MCF 10A (cell line): ENCODE measurements at regions not wholly inside any gene's neighbourhood (a gene's known extent, or its start where the extent isn't known, plus 50 kb on each side); places are given as distances from the start of the nearest gene placed in this dataset.
A peak's percentile ranks its signal among the peaks of the same experiment; 100 is the strongest.

Experiments
- BruUV-seq: library from RNA; stranded (reverse); fragments of 400-500 nt; replicated peaks from 2 replicates; lab custom pipeline; 2021; lab: Mats Ljungman, UMichigan
- CTCF ChIA-PET: fragments of 300-600 bp; sonication (Branson Sonifier 250); formaldehyde crosslinking; extraction: SDS; loops from one replicate; lab custom pipeline; 2021; ENCODE audit warnings: antibody characterized with exemption, inconsistent platforms; lab: Yijun Ruan, JAX
- POLR2A ChIA-PET: fragments of 300-600, 350-650 bp; sonication (Branson Sonifier 250); formaldehyde crosslinking; extraction: SDS; loops from one replicate; lab custom pipeline; 2020; ENCODE audit warnings: antibody characterized with exemption, inconsistent platforms; lab: Yijun Ruan, JAX
- DNase-seq: peaks from one replicate; pipeline ENCODE4 v3.0.0-alpha.2; 2018; ENCODE audit not compliant: unreplicated experiment
- H3K27ac Mint-ChIP-seq: one replicate; pipeline ENCODE4 v1.8.0; 2022; ENCODE audit warnings: mild to moderate bottlenecking, low read depth, mixed read lengths; ENCODE audit not compliant: unreplicated experiment
- H3K27me3 Mint-ChIP-seq: one replicate; pipeline ENCODE4 v1.8.0; 2022; ENCODE audit warnings: mixed read lengths; ENCODE audit not compliant: insufficient read depth, unreplicated experiment
- H3K36me3 Mint-ChIP-seq: one replicate; pipeline ENCODE4 v1.8.0; 2022; ENCODE audit warnings: mild to moderate bottlenecking, moderate library complexity, mixed read lengths; ENCODE audit not compliant: insufficient read depth, unreplicated experiment
- H3K4me1 Mint-ChIP-seq: one replicate; pipeline ENCODE4 v1.8.0; 2022; ENCODE audit warnings: mixed read lengths; ENCODE audit not compliant: insufficient read depth, unreplicated experiment
- H3K4me3 Mint-ChIP-seq: one replicate; pipeline ENCODE4 v1.8.0; 2022; ENCODE audit warnings: mild to moderate bottlenecking, moderate library complexity, mixed read lengths; ENCODE audit not compliant: unreplicated experiment
- H3K9me3 Mint-ChIP-seq: one replicate; pipeline ENCODE4 v1.8.0; 2022; ENCODE audit warnings: mixed read lengths; ENCODE audit not compliant: unreplicated experiment
- intact Hi-C: fragments of 100-400 bp; cut with micrococcal nuclease; formaldehyde crosslinking; loops from 2 replicates; pipeline ENCODE4 v1.14.1; 2022
- TF ChIP-seq, protein P1 (sequence below): fragments of 200-600 bp; IDR thresholded peaks from one replicate; pipeline ENCODE4 v1.8.0; 2022; ENCODE audit warnings: antibody characterized with exemption, mild to moderate bottlenecking; ENCODE audit not compliant: unreplicated experiment

- intact Hi-C loops = loop anchor here (2.0 kb wide), 1 partner anchor 55 kb away; no protein-coding TSS in a partner anchor
- ChIA-PET POLR2A (no interaction called here), CTCF (interaction anchor here (0.5 kb wide), 1 partner anchor 929 kb away, joined by 3 read pairs; no protein-coding TSS in a partner anchor)
Measured at GRCh38 chr7:125253452-125254190, 324.0 kb upstream of the POT1 start.

GRCh38 chr7:125247514-125248098 is 318.0 kb upstream of the POT1 start:
- intact Hi-C loops = no loop called here
- no TSS peak for BruUV-seq
- no peaks in the 10 kb centered on the region for H3K36me3 Mint-ChIP-seq
- TF ChIP-seq, protein P1, sequence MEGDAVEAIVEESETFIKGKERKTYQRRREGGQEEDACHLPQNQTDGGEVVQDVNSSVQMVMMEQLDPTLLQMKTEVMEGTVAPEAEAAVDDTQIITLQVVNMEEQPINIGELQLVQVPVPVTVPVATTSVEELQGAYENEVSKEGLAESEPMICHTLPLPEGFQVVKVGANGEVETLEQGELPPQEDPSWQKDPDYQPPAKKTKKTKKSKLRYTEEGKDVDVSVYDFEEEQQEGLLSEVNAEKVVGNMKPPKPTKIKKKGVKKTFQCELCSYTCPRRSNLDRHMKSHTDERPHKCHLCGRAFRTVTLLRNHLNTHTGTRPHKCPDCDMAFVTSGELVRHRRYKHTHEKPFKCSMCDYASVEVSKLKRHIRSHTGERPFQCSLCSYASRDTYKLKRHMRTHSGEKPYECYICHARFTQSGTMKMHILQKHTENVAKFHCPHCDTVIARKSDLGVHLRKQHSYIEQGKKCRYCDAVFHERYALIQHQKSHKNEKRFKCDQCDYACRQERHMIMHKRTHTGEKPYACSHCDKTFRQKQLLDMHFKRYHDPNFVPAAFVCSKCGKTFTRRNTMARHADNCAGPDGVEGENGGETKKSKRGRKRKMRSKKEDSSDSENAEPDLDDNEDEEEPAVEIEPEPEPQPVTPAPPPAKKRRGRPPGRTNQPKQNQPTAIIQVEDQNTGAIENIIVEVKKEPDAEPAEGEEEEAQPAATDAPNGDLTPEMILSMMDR = no peak
- no peaks in the 10 kb centered on the region for H3K9me3 Mint-ChIP-seq
- POLR2A ChIA-PET = no interaction called here
- no peak for DNase-seq
- H3K4me3 Mint-ChIP-seq = no peak overlapping the region
- H3K4me1 Mint-ChIP-seq = no peaks in the 10 kb centered on the region
- CTCF ChIA-PET = interaction anchor here (0.6 kb wide), 1 partner anchor 58 kb away, joined by 3 read pairs; no protein-coding TSS in a partner anchor
- H3K27me3 Mint-ChIP-seq = no peaks in the 10 kb centered on the region
- H3K27ac Mint-ChIP-seq = no peak overlapping the region

More at GRCh38 chr7:125253452-125254190, 324.0 kb upstream of the POT1 start:
- TF ChIP-seq, protein P1 = no peak
- peak; percentile 27 for DNase-seq
- Mint-ChIP-seq H3K9me3 (no peaks in the 10 kb centered on the region), H3K27ac (peak overlapping the region; percentile 80), H3K36me3 (no peaks in the 10 kb centered on the region), H3K27me3 (no peaks in the 10 kb centered on the region), H3K4me3 (peak overlapping the region; percentile 36), H3K4me1 (peaks cover 16% of the 10 kb centered on the region)
- no TSS peak for BruUV-seq

DNA sequence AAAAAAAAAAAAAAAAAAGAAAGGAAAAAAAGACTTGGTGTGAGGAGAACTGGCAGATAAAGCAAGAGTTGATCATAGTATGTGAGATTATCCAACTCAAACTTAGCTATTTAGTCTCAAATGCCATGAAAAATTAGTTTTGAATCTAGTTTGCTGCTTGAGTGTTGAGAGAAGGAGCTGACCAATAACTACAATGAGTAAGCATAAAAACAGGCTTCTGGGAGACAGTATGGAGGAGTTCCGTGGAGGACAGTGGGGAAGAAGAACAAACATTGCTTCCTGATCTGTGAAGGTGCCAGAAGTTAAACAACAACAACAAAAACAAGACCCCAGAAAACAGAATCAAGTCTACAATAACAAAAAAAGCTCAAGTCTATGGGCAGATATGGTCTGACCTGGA is 317.1 kb upstream of the POT1 start:
- no TSS peak for BruUV-seq

GRCh38 chr7:125241548-125241947 is 311.9 kb upstream of the POT1 start:
- CTCF ChIA-PET = no interaction called here
- Mint-ChIP-seq H3K4me3 (no peak overlapping the region), H3K9me3 (no peaks in the 10 kb centered on the region), H3K36me3 (no peaks in the 10 kb centered on the region), H3K27me3 (no peaks in the 10 kb centered on the region), H3K4me1 (no peaks in the 10 kb centered on the region), H3K27ac (peak overlapping the region; percentile 39)
- DNase-seq = no peak
- no TSS peak for BruUV-seq
- intact Hi-C loops = no loop called here
- TF ChIP-seq, protein P1 = no peak
- POLR2A ChIA-PET = interaction anchor here (0.7 kb wide), 1 partner anchor 42 kb away, joined by 3 read pairs; no protein-coding TSS in a partner anchor

More for the DNA sequence above, 317.1 kb upstream of the POT1 start:
- Mint-ChIP-seq H3K27ac (no peak overlapping the region), H3K27me3 (no peaks in the 10 kb centered on the region), H3K4me3 (no peak overlapping the region), H3K4me1 (no peaks in the 10 kb centered on the region), H3K36me3 (no peaks in the 10 kb centered on the region), H3K9me3 (no peaks in the 10 kb centered on the region)
- CTCF ChIA-PET = interaction anchor here (0.6 kb wide), 1 partner anchor 57 kb away, joined by 4 read pairs; no protein-coding TSS in a partner anchor
- POLR2A ChIA-PET = no interaction called here
- intact Hi-C loops = no loop called here
- TF ChIP-seq, protein P1 = no peak
- DNase-seq = no peak
